HepG2 (cell line): ENCODE measurements at regions not wholly inside any gene's neighbourhood (a gene's known extent, or its start where the extent isn't known, plus 50 kb on each side); places are given as distances from the start of the nearest gene placed in this dataset.

Experiments used
- ATAC-seq: fragments of 200-7000 bp; cut with Tn5 transposase; 3 replicates; pipeline ENCODE4 v1.9.1; 2020; ENCODE audit warnings: mild to moderate bottlenecking, moderate library complexity
- BruUV-seq: library from RNA; stranded (reverse); fragments of 400-500 nt; replicated peaks from 2 replicates; lab custom pipeline; 2021; lab: Mats Ljungman, UMichigan
- CTCF ChIA-PET: fragments of 300-600 bp; formaldehyde crosslinking; extraction: SDS; loops from one replicate; lab custom pipeline; 2021; ENCODE audit warnings: low total read pairs, inconsistent platforms, low intra/inter-chr PET ratio; lab: Yijun Ruan, JAX
- POLR2A ChIA-PET: fragments of 350-600 bp; sonication (Branson Sonifier 250); formaldehyde crosslinking; loops from one replicate; lab custom pipeline; 2020; ENCODE audit warnings: antibody characterized with exemption, inconsistent platforms; lab: Yijun Ruan, JAX
- DNase-seq: peaks from one replicate; pipeline ENCODE4 v3.0.0-alpha.2; 2015; ENCODE audit warnings: low spot score
- FAIRE-seq: peaks from 3 replicates; lab custom pipeline; 2011; peaks lifted over from hg19 to GRCh38; lab: Jason Lieb, UNC
- H2AFZ ChIP-seq: one replicate; pipeline ENCODE4 v1.6.1; 2011; ENCODE audit warnings: low read length, inconsistent platforms
- H3K27ac ChIP-seq: fragments of 300-600 bp; 3 replicates; pipeline ENCODE4 v1.8.0; 2011; ENCODE audit warnings: mixed run types, mild to moderate bottlenecking, mixed read lengths, low read length, inconsistent platforms; ENCODE audit not compliant: insufficient read depth; ENCODE audit errors: extremely low read length
- H3K27me3 ChIP-seq, 2 experiments: fragments of 200-600 bp in 1 of 2; 2 replicates in 1 of 2; 3 replicates in 1 of 2; pipeline versions ENCODE4 v1.6.0 to v1.8.0; 2011; ENCODE audit warnings: low read length in 2 of 2, mild to moderate bottlenecking in 2 of 2, moderate library complexity in 2 of 2, inconsistent platforms in 1 of 2; ENCODE audit not compliant: insufficient read depth in 2 of 2, control insufficient read depth in 1 of 2
- H3K36me3 ChIP-seq, 2 experiments: fragments of 200-600 bp in 1 of 2; replicated peaks in 1 of 2; 2 replicates in 1 of 2; 3 replicates in 1 of 2; pipeline versions ENCODE4 v1.5.1 to v1.8.0; 2011; ENCODE audit warnings: low read length in 2 of 2, inconsistent platforms in 1 of 2; ENCODE audit not compliant: insufficient read depth in 2 of 2, control insufficient read depth in 1 of 2
- H3K4me1 ChIP-seq: 2 replicates; pipeline ENCODE4 v1.5.1; 2012; ENCODE audit warnings: low read length, inconsistent platforms; ENCODE audit not compliant: insufficient read depth
- H3K4me2 ChIP-seq: 2 replicates; pipeline ENCODE4 v1.6.0; 2011; ENCODE audit warnings: low read depth, low read length, inconsistent platforms
- H3K4me3 ChIP-seq, 3 experiments: fragments of 200-600 bp in 1 of 3; sonication (generic), shearing (Covaris generic) in 1 of 3; replicated peaks in 1 of 3; 2 replicates each; pipeline ENCODE4 v1.5.1; 2011 to 2016; ENCODE audit warnings: low read length in 3 of 3, inconsistent platforms in 2 of 3, low read depth in 2 of 3, mild to moderate bottlenecking in 2 of 3, control low read depth in 1 of 3, mixed read lengths in 1 of 3; ENCODE audit not compliant: insufficient read depth in 1 of 3
- H3K79me2 ChIP-seq: one replicate; pipeline ENCODE4 v1.6.1; 2011; ENCODE audit warnings: low read length, inconsistent platforms; ENCODE audit not compliant: insufficient read depth
- H3K9ac ChIP-seq: 2 replicates; pipeline ENCODE4 v1.6.0; 2011; ENCODE audit warnings: mild to moderate bottlenecking, low read depth, low read length, inconsistent platforms; ENCODE audit not compliant: insufficient read depth
- H3K9me3 ChIP-seq: 2 replicates; pipeline ENCODE4 v1.5.1; 2012; ENCODE audit warnings: mild to moderate bottlenecking, low read length
- H4K20me1 ChIP-seq: 2 replicates; pipeline ENCODE4 v1.6.0; 2011; ENCODE audit warnings: inconsistent platforms, mild to moderate bottlenecking, low read length, moderate library complexity; ENCODE audit not compliant: insufficient read depth
- ARNT ChIP-seq: fragments of 450-650 bp; IDR thresholded peaks from 2 replicates; pipeline ENCODE4 v1.6.1; 2017
- GTF2F1 ChIP-seq: fragments of 150-350 bp; IDR thresholded peaks from 2 replicates; pipeline ENCODE4 v1.6.1; 2014; ENCODE audit warnings: low read length
- IRX3 ChIP-seq: sonication (generic); formaldehyde crosslinking; IDR thresholded peaks from 2 replicates; pipeline ENCODE4 v1.8.1; 2023; ENCODE audit warnings: mild to moderate bottlenecking, low read depth, missing genetic modification reagents, borderline replicate concordance
- KDM6A ChIP-seq: IDR thresholded peaks from 2 replicates; pipeline ENCODE4 v1.6.1; 2016; ENCODE audit warnings: low read depth
- MTF2 ChIP-seq: sonication (generic); formaldehyde crosslinking; IDR thresholded peaks from 2 replicates; pipeline ENCODE4 v1.5.0; 2020; ENCODE audit warnings: missing genetic modification reagents, borderline replicate concordance
- SIN3A ChIP-seq: IDR thresholded peaks from 2 replicates; pipeline ENCODE4 v1.6.1; 2011; ENCODE audit warnings: low read depth, mild to moderate bottlenecking, control low read depth, low read length, borderline replicate concordance
- SP2 ChIP-seq: sonication (generic); formaldehyde crosslinking; IDR thresholded peaks from 2 replicates; pipeline ENCODE4 v1.5.1; 2020; ENCODE audit warnings: mild to moderate bottlenecking, missing genetic modification reagents
- TCF7 ChIP-seq: sonication (generic); IDR thresholded peaks from 2 replicates; pipeline ENCODE4 v1.6.1; 2016; ENCODE audit warnings: antibody characterized with exemption, low read depth
- THAP11 ChIP-seq: IDR thresholded peaks from 2 replicates; pipeline ENCODE4 v1.6.1; 2016; ENCODE audit warnings: missing biosample characterization, missing genetic modification reagents
- YY1 ChIP-seq: IDR thresholded peaks from 2 replicates; pipeline ENCODE4 v1.6.1; 2011; ENCODE audit warnings: low read length, low read depth, moderate library complexity, mild to moderate bottlenecking; ENCODE audit not compliant: insufficient read depth, insufficient replicate concordance
- ZFAT ChIP-seq: sonication (generic); formaldehyde crosslinking; conservative IDR thresholded peaks from 2 replicates; pipeline ENCODE4 v1.8.1; 2023; ENCODE audit warnings: missing genetic modification reagents, inconsistent platforms
- ZMYM3 ChIP-seq: sonication (generic); formaldehyde crosslinking; IDR thresholded peaks from 2 replicates; pipeline ENCODE4 v1.5.1; 2020; ENCODE audit warnings: mild to moderate bottlenecking, missing genetic modification reagents
- ZNF331 ChIP-seq: sonication (generic); formaldehyde crosslinking; IDR thresholded peaks from 2 replicates; pipeline ENCODE4 v1.4.0; 2020; ENCODE audit warnings: missing genetic modification reagents
- ZNF350 ChIP-seq: sonication (generic); formaldehyde crosslinking; IDR thresholded peaks from 2 replicates; pipeline ENCODE4 v1.4.0; 2020; ENCODE audit warnings: mild to moderate bottlenecking, low read depth, missing genetic modification reagents, borderline replicate concordance
- ZNF354B ChIP-seq: sonication (generic); formaldehyde crosslinking; IDR thresholded peaks from 2 replicates; pipeline ENCODE4 v1.8.0; 2022; ENCODE audit warnings: mild to moderate bottlenecking, missing genetic modification reagents
- ZNF776 ChIP-seq: sonication (generic); formaldehyde crosslinking; IDR thresholded peaks from 2 replicates; pipeline ENCODE4 v1.4.0; 2020; ENCODE audit warnings: mild to moderate bottlenecking, missing genetic modification reagents
- WGBS: methylation state at CpG from one replicate; pipeline ENCODE4 v1.1.6; 2017; ENCODE audit warnings: low lambda C conversion rate; 5-methylcytosine and 5-hydroxymethylcytosine counted together
- in situ Hi-C: cut with HindIII; loops from 2 replicates; pipeline ENCODE4 v1.10.0; 2017; ENCODE audit warnings: low pct_unique_long_range_greater_than_20kb; ENCODE audit not compliant: extremely low pct_ligation_motif_present
- intact Hi-C: fragments of 100-400 bp; cut with micrococcal nuclease; formaldehyde crosslinking; loops from one replicate; pipeline ENCODE4 v1.10.0; 2022; ENCODE audit not compliant: unreplicated experiment
- TF ChIP-seq, protein P1 (sequence below): sonication (generic); formaldehyde crosslinking; IDR thresholded peaks from 2 replicates; pipeline ENCODE4 v1.8.0; 2022; ENCODE audit warnings: missing genetic modification reagents, mild to moderate bottlenecking, inconsistent platforms, borderline replicate concordance

DNA sequence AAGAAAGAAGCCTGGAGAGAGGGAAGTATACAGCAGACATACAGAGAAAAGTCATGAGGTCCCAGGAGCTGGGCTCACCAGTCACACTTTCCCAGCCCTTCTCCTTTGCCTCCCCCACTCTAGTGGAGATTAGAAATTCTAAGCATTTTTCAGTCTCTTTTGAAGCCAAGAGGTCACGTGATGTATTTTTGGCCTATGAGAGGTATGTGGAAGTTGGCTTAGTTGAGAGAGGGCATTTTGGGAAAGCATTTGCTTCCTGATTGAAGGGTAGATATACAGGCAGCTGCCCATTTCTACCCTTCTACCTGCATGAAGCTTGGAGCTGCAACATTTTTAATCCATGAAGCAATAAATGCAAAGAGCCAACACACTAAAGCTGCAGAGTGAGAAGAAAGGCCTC, 106.0 kb upstream of the TNFAIP3 start:
- Histone ChIP-seq H4K20me1 (no peaks in the 10 kb centered on the region), H3K27me3 (no peaks in the 10 kb centered on the region), H3K9me3 (no peaks in the 10 kb centered on the region), H3K4me1 (peaks cover 22% of the 10 kb centered on the region), H3K9ac (no peak overlapping the region), H3K4me2 (no peak overlapping the region), H3K36me3 (no peaks in the 10 kb centered on the region), H3K27ac (no peak overlapping the region), H3K79me2 (no peaks in the 10 kb centered on the region), H2AFZ (no peak overlapping the region), H3K4me3 (no peak overlapping the region)
- CTCF ChIA-PET, result no interaction called here
- TF ChIP-seq GTF2F1 (no peak), MTF2 (CRISPR knock-in tag) (no peak), ARNT (no peak), KDM6A (CRISPR knock-in tag) (no peak), SIN3A (no peak), YY1 (no peak), SP2 (CRISPR knock-in tag) (no peak), TCF7 (no peak), ZFAT (CRISPR knock-in tag) (no peak), ZNF776 (CRISPR knock-in tag) (no peak), ZNF354B (no peak), THAP11 (CRISPR knock-in tag) (no peak), ZNF331 (CRISPR knock-in tag) (no peak), IRX3 (CRISPR knock-in tag) (no peak), ZNF350 (CRISPR knock-in tag) (no peak), ZMYM3 (no peak)
- TF ChIP-seq, protein P1, sequence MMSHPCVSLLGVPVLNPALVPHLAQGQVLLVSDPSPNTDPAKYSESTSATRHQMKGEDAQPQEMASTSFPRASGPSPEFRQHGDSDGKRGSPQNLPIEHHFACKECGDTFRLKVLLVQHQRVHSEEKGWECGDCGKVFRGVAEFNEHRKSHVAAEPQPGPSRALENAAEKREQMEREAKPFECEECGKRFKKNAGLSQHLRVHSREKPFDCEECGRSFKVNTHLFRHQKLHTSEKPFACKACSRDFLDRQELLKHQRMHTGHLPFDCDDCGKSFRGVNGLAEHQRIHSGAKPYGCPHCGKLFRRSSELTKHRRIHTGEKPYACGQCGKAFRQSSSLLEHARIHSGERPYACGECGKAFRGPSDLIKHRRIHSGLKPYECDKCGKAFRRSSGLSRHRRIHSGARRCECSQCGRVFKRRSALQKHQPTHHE (CRISPR knock-in tag), result no peak
- POLR2A ChIA-PET, result interaction anchor here (1.5 kb wide), 1 partner anchor 33 kb away, joined by 7 read pairs; no protein-coding TSS in a partner anchor
- FAIRE-seq (no peak), ATAC-seq (no peak; the same call in 2 of the 3 replicates), DNase-seq (peak; percentile 16)
- BruUV-seq, result no TSS peak
- in situ Hi-C loops, result no loop called here
- intact Hi-C loops, result no loop called here
- WGBS, result 95% methylated on average over 1 of the region's 1 CpG
